AG08396 (cell line): ENCODE measurements at regions not wholly inside any gene's neighbourhood (a gene's known extent, or its start where the extent isn't known, plus 50 kb on each side); places are given as distances from the start of the nearest gene placed in this dataset.

Experiments used
- DNase-seq: peaks from one replicate; pipeline ENCODE4 v3.0.0; 2012; ENCODE audit warnings: low spot score, mixed read lengths

DNA sequence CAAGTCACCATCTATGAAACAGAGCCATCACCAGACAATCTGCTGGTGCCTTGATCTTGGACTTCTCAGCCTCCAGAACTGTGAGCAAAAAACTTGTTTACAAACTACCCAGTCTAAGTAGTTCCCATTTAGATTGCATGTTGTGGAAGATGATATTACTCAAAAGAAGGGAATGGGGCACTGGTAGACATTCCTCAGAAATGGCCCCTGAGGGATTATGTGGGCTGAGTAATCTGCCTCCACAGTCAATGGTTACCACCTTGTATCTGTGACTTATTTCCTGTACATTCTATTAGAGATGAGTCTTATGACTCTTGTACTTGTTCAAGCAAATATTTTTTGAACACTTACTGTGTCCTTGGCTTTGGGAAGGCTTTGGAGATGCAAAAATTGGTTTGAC, 160.4 kb downstream of the NUP35 start:
- no peak for DNase-seq

GRCh38 chr2:183291436-183291835, 167.2 kb downstream of the NUP35 start:
- DNase-seq: no peak

GRCh38 chr2:183292028-183292427, 167.8 kb downstream of the NUP35 start:
- no peak for DNase-seq

DNA sequence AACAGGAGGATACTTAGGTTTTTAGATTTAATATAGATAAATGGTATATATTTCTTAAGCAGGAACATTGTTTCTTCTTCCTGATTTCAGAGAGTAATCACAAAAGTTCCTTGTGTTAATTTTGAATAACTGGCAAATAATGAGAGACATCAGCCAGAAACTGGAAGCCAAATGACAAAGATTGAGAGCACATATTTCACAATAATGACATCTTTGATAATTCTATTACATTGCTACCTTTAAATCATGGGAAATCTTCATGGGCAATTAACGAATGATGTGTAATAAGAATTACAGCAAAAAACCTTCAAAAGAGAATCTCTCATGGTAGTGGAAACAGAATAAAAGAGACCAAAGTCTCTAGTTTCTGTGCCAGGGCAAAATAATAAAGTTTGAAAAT, 215.1 kb downstream of the NUP35 start:
- no peak for DNase-seq

DNA sequence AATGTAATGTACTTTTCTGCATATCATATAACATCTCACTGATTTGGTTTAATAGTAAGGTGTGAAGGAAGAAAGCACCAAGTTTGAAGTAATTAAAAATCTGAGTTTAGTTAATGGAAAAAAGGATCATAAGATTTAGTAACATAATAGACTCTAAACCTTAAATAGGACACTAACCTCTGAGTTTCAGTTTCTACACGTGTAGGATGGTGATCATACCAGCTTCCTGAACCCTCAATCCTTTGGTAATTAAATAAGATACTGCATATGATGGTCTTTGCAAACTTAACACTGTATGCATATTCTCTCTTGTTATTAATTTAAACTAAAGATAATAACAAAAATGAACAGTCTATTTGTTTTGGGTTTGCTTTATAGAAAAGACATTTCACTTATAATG, 216.8 kb downstream of the NUP35 start:
- no peak for DNase-seq

DNA sequence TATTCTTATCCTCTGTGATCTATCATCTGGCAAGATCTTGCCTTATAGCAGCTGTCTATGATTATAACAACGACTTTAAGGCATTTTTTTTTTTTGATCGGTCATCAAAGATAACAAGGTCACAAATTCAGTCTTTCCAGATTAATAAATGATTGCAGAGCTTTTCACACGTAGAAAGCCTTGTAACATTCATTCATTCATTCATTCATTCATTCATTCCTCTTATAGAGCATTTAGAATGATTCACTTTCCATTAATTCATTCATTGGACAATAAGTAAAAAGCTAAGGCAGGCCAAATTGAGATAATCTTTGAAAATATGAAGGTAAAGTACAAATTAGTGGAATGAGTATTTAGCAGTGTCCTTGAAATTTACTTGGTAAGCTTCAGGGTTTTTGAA, 223.7 kb downstream of the NUP35 start:
- DNase-seq: no peak

GRCh38 chr2:183348492-183348891, 224.2 kb downstream of the NUP35 start:
- DNase-seq: no peak

- DNase-seq: no peak
These were observed 224.8 kb downstream of the NUP35 start for GRCh38 chr2:183349091-183349490.

GRCh38 chr2:183359867-183360266, 235.6 kb downstream of the NUP35 start:
- DNase-seq: no peak

DNA sequence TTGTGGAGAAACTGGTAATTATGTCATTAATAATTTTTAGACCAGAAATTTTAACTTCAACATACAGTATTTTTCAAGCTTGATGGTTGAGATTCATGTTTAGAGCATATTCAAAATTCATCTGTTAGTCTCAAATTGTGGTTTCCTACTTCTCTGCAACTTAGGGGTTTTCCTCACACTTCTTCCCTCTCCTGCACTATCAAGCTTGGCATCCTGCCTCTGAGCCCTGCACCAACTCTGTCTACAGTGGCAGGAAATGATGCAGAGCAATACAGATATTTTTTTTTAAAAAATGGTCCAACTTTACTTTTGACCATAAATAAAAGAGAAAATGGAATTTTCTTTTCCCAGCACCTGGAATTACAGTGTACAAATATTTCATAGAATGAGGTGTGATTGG, 247.3 kb downstream of the NUP35 start:
- DNase-seq: no peak

DNA sequence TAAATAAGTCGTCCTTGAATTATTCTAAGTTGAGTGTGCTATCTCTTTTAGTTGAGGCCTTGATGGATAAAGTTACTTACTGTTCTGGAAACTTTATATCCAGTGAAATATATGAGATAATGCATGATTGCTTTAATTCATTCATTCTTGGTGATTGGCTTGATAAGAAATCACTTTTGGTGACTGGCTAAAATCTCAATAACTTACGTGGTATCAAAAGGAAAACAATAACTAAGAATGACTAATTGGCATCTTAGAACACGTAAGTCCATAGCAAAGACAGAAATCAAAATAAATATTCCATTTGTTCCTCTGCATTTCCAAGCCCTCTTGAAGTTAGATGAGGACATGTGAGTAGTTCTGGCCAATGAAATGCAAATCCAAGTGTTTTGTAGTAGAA, 251.6 kb downstream of the NUP35 start:
- no peak for DNase-seq

- DNase-seq: no peak
These were observed 259.6 kb downstream of the NUP35 start for GRCh38 chr2:183383854-183384253.

- no peak for DNase-seq
These were observed 265.4 kb downstream of the NUP35 start for GRCh38 chr2:183389546-183390080.

- no peak for DNase-seq
These were observed 265.9 kb downstream of the NUP35 start for GRCh38 chr2:183390109-183390508.

GRCh38 chr2:183404392-183404791, 280.1 kb downstream of the NUP35 start:
- DNase-seq: no peak

GRCh38 chr2:183408562-183408961, 284.3 kb downstream of the NUP35 start:
- DNase-seq: no peak

DNA sequence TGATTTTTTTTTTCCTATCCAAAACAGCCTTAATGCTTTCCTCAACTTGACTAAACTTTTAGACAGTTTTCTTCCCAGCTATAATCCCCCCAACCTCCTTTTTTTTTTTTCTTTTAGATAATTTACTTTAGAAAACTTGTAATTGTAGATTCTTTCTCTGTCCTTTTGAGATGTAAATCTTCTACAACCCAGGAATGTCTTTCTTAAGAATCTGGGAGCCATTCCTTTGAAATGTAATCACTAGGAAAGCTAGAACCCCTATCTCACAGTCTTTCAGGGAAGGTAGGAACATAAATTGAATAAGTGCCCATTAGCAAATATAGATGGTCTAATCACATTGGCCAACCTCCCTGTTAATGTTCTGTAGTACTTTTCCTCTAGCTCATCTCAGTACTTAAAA, 285.4 kb downstream of the NUP35 start:
- DNase-seq: no peak

DNA sequence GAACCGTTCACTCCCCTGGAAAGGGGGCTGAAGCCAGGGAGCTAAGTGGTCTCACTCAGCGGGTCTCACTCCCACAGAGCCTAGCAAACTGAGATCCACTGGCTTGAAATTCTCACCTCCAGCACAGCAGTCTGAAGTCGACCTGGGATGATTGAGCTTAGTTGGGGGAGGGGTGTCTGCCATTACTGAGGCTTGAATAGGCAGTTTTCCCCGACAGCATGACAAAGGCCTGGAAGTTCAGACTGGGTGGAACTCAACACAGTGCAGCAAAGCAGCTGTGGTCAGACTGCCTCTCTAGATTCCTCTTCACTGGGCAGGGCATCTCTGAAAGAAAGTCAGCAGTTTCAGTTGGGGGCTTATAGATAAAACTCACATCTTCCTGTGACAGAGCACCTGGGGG, 292.5 kb downstream of the NUP35 start:
- DNase-seq: no peak

DNA sequence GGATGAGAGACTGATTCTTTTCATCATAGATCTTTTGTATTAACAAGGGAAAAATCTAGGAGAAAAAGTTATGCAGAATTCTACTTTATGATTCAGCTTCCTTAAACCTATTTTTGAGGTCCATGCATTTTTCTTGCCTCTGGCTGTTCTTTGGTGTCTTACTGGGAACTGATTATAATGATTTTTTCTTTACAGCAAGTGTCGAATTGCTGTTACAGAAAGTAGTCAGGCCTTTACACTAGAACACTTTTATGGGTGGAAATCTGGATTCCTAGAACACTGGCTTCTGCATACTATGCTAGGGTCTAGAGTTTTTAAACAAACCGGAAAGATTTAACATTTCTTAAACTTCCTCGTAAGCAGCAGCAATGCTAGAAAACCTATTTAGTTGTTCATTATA, 302.6 kb downstream of the NUP35 start:
- no peak for DNase-seq

GRCh38 chr2:183427558-183427957, 303.3 kb downstream of the NUP35 start:
- no peak for DNase-seq

DNA sequence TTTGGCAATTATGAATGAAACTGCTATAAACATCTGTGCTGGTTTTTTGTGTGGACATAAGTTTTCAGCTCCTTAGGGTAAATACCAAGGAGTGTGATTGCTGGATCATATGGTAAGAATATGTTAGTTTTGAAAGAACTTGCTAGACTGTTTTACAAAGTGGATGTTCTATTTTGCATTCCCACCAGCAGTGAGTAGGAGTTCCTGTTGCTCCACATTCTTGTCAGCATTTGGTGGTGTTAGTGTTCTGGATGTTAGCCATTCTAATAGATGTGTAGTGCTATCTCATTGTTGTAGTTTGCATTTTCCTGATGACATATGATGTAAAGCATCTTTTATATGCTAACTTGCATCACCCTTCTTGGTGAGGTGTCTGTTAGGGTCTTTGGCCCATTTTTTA, 304.6 kb downstream of the NUP35 start:
- DNase-seq: no peak

DNA sequence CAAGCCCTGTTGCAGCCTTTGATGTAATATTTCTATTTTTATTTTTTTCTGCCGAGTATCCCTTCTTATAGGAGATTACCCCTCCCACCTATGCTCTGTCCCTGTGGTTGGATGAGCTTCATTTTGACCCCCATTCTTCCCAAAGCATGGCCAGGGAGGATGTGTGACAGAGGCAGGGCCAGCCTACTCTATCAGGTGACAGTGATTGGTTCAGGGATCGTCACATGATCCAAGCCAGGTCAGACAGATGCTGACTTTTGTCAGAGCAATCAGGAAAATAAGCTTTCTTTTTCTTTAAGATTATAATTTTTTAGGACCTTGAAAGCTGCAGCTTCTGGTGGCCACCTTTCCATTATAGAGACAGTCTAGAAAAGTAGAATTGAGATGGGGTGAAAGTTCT, 314.3 kb downstream of the NUP35 start:
- DNase-seq: no peak

GRCh38 chr2:183455056-183455455, 330.8 kb downstream of the NUP35 start:
- no peak for DNase-seq

GRCh38 chr2:183456177-183456576, 331.9 kb downstream of the NUP35 start:
- no peak for DNase-seq

GRCh38 chr2:183458460-183458859, 334.2 kb downstream of the NUP35 start:
- no peak for DNase-seq
